NCI-H128 (cell line): ENCODE measurements at regions not wholly inside any gene's neighbourhood (a gene's known extent, or its start where the extent isn't known, plus 50 kb on each side); places are given as distances from the start of the nearest gene placed in this dataset.
"Not testable (repeated sequence)": the region's sequence is repeated elsewhere in the genome, so short reads cannot be mapped to it uniquely, and the experiment has no call there.

Experiments
- DNase-seq: peaks from one replicate; lab custom pipeline; 2025; ENCODE audit not compliant: unreplicated experiment; lab: John Stamatoyannopoulos, UW

GRCh38 chr18:71388148-71388547 lies 1099.3 kb downstream of the SOCS6 start:
- no peak for DNase-seq

GRCh38 chr18:71374294-71375000 lies 1085.6 kb downstream of the SOCS6 start:
- DNase-seq: no peak

DNA sequence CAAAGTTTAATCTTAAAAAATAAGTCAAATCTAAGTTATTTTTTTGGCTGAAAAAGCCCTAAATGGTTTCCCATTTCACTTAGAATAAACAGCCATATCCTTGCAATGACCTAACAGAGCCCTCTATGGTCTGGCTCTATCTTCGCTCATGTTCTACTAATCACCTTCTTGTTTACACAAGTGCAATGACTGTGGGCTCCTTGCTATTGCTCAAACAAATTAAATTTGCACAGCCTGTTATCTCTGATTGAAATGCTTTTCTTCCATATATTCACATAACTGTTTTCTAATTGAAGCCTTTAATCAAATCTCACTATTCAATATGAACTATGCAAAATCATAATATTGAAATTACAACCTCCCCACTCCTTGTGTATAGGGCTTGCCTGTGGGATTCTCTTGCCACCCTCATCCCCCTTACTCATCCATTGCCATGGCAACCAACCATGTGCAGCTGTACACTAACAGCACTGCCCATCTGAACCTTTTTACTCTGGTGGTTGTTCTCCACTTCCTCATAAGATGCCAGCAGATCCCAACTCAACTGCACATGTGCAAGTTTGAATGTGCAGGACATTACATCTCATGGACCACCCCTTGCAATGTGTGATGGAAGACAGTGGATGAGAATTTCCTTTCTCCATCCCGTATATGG lies 1083.2 kb downstream of the SOCS6 start:
- no peak for DNase-seq

DNA sequence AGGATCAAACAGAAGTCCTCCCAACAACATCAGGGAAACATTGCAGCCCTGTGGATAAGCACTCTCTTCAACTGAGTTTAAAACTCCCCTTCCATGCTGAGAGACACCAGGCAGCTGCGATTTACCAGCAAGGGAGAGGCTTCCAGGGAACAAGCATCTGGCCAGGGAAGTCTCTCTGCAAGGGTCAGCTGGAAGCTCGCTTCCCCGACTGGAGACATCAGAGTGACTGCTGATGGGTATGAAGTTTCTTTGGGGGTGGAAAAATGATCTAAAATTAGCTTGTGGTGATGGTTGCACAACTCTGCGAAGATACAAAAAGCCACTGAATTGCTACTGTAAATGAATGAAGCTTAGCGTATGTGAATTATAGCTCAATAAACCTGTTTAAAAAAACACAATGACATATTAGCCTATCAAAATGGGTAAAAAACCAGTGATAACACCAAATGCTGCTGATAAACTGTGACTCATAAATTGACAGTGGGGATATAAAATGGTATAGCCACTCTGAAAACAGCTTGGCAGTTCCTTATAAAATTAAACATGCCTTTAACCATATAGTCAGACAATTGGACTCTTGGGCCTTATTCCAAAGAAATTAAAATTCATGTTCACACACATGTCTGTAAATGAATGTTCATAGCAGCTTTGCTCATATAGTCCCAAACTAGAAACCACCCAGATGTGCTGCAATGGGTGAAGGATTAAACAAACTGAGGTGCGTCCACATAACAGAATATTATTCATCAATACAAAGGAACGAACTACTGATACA lies 1082.0 kb downstream of the SOCS6 start:
- DNase-seq: no peak

- no peak for DNase-seq
Measured at GRCh38 chr18:71370095-71370494, 1081.2 kb downstream of the SOCS6 start.

DNA sequence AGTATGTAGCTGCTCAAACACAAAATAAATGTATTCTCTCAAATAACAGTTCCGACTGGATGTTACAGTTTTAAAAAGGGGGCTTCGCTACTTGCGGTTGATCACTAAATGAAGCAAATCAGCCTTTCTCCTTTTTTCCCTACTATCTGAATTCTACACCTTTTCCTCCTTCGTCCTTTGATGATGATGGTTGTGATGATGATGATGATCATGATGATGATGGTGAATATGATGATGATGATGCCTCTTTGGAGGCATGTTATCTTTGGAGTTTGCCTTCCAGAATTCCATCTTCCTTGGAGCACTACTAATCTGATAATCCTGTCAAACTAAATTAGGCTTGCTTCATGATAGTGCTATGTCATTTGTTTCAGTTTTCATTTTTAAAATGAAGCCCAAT lies 1073.3 kb downstream of the SOCS6 start:
- no peak for DNase-seq

DNA sequence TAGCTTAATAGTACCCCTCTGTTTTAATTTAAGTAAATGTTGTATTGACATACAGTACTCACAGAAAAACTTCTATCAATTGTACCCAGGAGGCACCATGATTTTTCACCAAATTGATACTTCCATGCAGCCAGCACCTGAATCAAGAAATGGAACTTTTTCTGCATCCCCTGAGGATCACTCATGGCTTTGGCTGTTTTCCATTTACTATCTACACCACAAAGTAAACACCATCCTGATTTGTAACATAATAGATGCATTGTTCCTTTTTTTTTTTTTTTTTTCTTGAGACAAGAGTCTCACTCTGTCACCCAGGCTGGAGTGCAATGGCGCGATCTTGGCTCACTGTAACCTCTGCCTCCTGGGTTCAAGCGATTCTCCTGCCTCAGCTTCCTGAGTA lies 1066.8 kb downstream of the SOCS6 start:
- DNase-seq: not testable (repeated sequence)

DNA sequence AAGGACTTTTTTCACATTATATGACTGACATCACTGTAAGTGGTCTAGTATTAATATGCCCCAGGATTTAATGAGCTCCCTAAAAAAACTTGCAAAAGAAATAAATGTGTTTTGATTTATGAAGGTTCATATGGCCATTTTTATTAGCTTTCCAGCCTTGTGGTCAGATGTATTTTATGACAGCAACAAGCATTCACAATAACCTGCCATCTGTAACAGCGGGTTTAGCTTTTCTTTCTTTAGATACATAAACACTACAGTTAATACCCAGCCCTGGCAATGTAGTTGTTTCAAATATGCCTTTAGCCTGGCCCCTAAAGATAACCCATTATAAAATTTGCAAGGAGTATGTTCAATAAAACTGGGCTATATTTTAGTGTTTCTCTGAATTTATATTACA lies 1063.8 kb downstream of the SOCS6 start:
- DNase-seq: no peak

GRCh38 chr18:71336576-71337210 lies 1047.8 kb downstream of the SOCS6 start:
- no peak for DNase-seq

DNA sequence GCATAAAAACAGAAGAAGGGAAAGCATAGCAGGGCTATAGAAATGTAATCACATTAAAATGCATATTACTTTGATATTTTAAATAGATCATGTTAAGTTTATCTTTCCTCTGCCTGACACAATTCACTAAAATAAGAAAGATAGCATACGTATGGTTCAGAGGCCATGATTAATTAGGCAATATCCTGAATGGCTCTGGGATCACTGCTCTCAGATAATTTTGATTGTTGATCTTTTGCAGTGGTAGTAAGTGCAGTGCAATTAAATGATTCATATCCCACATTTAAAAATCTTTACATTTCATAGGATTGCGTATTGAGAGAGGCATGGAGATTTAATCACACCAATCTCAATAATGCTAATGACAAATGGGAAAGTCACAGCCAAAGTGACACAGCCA lies 1040.7 kb downstream of the SOCS6 start:
- no peak for DNase-seq

GRCh38 chr18:71329114-71329513 lies 1040.3 kb downstream of the SOCS6 start:
- peak; percentile 13 for DNase-seq

GRCh38 chr18:71327850-71328249 lies 1039.0 kb downstream of the SOCS6 start:
- DNase-seq: no peak

GRCh38 chr18:71327441-71327840 lies 1038.6 kb downstream of the SOCS6 start:
- DNase-seq: no peak

- no peak for DNase-seq
Measured at GRCh38 chr18:71326826-71327225, 1038.0 kb downstream of the SOCS6 start.

DNA sequence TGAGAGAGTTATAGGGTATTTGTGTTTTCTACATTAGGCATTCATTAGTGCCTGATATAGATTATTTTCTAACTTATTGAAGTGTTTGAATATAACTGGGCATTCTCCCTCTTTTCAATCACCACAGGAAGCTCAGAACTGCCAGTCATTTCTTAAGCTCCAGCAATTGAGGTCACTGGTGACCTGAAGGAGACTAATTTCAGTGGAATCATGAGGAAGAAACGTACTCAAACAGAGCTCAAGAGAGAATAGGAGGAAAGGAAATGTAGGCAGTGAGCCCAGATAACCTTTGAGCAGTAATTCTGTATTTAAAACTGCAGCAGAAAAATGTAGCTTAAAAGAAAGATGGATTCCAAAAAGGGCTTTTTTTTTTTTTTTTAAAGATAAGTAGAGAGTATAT lies 1035.5 kb downstream of the SOCS6 start:
- no peak for DNase-seq

- DNase-seq: no peak
Measured at GRCh38 chr18:71322201-71322600, 1033.4 kb downstream of the SOCS6 start.

GRCh38 chr18:71321319-71321718 lies 1032.5 kb downstream of the SOCS6 start:
- DNase-seq: no peak

DNA sequence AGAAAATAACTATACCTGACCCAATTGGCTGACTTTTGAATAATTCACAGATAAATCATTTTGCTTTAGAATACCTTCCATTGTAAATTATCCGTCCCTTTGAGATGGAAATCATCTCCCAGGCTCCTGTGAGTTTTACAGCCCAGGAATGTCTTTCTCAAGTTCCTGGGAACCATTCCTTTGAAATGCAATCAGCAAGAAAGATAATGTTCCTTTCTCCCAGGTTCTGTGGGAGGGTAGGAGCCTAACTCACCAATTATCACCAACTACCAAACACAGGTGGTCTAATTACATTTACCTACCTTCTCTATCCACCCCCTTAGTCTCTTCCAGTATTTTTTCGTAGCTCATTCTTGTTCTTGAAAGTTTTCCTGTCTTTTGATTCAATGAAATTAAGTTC lies 1016.0 kb downstream of the SOCS6 start:
- DNase-seq: no peak

DNA sequence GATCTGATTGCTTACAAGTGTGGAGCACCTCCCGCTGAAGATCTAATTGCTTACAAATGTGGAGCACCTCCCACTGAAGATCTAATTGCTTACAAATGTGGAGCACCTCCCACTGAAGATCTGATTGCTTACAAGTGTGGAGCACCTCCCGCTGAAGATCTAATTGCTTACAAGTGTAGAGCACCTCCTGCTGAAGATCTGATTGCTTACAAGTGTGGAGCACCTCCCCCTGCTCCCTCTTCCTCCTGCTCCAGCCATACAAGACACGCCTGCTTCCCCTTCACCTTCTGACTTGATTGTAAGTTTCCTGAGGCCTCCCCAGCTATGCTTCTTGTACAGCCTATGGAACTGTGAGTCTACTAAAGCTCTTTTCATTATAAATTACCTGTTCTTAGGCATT lies 1014.9 kb downstream of the SOCS6 start:
- not testable (repeated sequence) for DNase-seq

GRCh38 chr18:71301596-71301995 lies 1012.8 kb downstream of the SOCS6 start:
- no peak for DNase-seq

- not testable (repeated sequence) for DNase-seq
Measured at GRCh38 chr18:71294201-71294600, 1005.4 kb downstream of the SOCS6 start.

GRCh38 chr18:71293322-71293721 lies 1004.5 kb downstream of the SOCS6 start:
- DNase-seq: no peak
